ENCODE measurements at regions not wholly inside any gene's neighbourhood (a gene's known extent, or its start where the extent isn't known, plus 50 kb on each side); places are given as distances from the start of the nearest gene placed in this dataset.

DNA sequence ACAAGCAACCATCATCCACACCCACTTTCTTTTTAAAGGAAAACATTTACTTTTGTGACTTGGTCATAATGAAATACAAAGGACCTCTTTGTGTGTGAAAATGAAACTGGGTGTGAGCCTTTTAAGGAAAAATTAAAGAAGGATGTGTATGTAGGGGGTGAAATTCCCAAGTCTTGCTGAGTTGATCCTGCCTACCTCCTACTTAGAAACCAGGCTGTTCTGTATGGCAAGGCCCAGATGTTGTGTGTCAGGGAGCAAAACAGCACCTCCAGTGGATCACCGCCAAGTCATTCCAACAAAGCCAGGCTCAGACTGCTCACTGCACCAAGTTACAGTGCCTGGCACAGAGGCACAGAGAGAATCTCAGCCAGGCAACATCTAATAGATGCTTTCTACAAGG, 198.5 kb upstream of the FBN2 start:
- no peak for DNase-seq

GRCh38 chr5:128749136-128749898, 211.3 kb upstream of the FBN2 start:
- no peak for DNase-seq

- DNase-seq, result no peak
Measured at GRCh38 chr5:128750155-128750554, 212.1 kb upstream of the FBN2 start.

DNA sequence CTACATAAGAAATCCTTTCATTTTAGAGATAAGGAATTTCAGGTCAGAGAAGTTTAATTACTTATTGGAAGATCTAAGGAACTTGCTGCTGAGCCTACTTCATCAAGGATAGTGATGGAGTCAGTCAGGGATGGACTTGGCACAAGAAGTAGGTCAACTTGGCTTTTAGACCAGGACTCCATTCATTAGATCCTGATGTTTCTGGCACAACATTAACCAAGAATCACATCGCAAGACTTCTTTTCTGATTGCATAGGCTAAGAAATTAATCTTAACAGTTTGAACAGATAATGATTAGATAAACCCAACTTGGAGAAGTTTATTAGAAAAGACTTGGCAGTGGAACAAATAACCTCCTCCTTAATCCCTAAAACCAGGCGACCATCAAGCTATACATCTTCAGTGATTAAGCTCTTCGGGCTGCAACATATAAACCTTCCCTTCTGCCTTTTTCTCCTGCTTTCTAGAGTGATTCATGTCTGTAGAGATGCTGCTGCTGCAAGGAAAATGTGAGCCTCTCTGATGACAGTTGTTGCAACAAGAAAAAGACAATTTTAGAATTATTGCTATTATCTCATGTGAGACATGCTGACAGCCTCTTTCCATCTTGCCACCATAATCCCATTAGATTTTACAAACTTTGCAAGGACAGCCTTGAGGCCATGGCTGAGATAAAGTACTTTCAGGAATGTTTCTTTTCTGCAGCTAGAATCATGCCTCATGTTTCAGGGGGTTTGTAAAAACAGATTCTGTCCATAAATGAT, 207.9 kb upstream of the SLC27A6 start:
- no peak for DNase-seq

- no peak for DNase-seq
Measured at GRCh38 chr5:128762661-128763306, 202.5 kb upstream of the SLC27A6 start.

DNA sequence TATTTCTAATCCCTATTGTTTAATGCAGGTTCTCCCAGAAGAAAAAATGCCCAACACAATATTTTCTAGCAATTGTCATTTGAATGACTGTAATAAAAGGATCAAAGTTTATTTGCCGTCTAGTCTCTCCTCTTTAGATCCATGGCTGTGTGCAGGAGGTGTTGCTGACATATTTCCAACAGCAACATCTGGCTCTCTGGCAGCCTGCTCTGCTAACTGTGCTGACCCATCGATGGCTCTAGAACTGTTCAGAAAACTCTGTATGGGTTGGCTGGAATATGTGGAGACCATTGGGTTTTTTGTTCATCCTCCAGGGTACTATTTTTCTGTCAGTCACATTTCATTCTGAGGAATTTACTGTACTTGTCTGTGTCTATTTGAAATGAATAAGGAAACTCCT, 202.0 kb upstream of the SLC27A6 start:
- DNase-seq, result no peak

DNA sequence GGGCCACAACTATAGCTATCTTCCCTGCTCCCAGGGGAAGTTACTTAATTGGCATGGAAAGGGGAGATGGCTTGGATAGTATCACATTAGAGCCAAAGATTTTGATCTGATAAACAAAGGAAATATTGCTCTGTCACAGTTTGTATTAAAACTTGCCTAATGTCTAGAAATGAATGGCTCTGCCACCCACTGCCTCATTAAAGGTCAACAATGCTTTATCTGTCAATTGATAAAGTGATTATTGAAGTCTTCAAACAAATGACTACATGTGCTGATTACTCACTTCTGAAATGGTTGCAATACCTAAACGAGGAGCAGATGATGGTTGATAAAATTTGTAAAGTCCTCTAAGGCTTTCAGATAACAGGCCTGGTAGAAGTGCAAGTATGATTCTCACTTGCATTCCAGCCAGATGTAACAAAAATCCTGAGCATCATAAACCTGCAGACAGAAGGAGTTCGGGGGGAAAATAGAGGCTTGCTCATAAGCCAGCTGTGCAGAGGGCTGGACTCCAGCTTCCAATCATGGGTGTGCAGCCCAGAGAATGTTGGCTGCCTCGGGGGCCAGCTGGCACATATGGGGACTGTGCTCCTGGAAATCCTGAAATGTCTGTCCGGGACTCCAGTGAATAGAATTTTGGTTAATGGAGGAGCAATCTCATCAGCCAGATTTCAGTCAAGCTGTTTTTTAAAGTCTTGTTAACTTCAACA, 200.5 kb upstream of the SLC27A6 start:
- DNase-seq, result no peak

DNA sequence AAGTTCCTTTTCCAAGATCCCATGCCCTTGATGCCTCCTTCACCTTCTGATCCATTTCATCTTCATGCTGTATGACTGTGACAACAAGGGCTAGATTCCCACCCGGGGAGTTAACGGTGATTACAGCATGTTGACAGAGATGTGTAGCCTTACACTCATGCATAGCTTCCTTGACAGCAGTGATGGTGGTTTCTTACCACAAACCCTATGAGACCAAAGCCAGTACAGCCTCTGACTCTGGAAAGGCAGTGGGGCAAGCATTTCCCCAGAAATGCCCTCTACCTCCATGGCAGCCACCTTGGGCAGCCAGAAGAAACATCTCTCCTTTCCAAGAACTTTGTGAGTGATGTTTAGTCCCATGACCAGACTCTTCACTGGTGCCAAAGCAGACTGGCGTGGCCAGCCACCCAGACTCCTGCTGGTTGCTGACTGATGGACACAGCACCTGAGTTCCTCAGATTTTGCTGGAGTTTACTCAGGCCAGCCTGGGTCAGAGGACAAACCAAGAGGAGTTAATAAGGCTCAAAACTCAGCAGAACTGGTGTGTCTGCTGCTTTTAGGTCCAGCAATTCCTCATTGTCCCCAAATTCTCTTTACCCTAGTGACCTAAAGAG, 199.7 kb upstream of the SLC27A6 start:
- DNase-seq, result no peak

- no peak for DNase-seq
Measured at GRCh38 chr5:128766406-128766805, 198.9 kb upstream of the SLC27A6 start.

- DNase-seq, result no peak
Measured at GRCh38 chr5:128770907-128771306, 194.4 kb upstream of the SLC27A6 start.

- DNase-seq, result no peak
Measured at GRCh38 chr5:128772356-128772755, 192.9 kb upstream of the SLC27A6 start.

DNA sequence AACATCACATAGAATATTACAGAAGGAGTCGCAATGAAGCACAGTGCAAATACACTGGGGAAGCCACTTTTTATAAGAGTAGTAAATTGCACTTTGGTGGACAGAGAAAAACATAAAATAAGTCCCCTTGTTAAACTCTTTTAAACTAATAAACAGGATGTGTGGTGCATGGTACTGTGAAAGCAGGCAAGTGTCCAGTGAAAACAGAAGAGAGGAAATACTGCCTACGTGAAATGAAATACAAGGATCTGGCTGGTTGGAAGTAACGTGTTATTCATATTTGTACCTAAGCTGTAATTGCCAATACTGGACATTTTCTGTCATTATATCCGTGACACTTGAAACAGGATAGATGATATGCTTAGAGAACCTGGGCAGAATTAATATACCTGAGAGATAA, 191.9 kb upstream of the SLC27A6 start:
- no peak for DNase-seq

- no peak for DNase-seq
Measured at GRCh38 chr5:128774605-128775004, 190.7 kb upstream of the SLC27A6 start.

GRCh38 chr5:128775558-128775957, 189.7 kb upstream of the SLC27A6 start:
- no peak for DNase-seq

DNA sequence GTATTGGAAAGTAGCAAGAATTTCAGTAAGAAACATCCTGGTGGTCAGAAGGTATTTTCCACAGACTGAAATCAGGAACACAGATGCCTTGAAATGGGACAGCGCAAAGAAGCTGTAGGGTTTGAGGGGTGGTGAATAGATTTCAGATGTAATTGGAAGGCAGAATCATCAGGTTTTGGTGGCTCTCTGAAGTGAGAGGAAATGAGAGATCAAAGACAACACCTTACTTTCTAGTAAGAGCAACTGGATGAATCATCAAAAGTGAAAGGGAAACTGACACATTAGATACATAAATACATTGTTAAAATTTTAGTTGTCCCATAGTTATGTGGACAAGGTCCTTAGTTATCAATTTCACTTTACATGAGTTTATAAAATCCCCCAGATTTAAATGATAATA, 188.2 kb upstream of the SLC27A6 start:
- DNase-seq, result no peak

GRCh38 chr5:128778474-128778873, 186.8 kb upstream of the SLC27A6 start:
- DNase-seq, result no peak

- DNase-seq, result no peak
Measured at GRCh38 chr5:128782446-128782845, 182.8 kb upstream of the SLC27A6 start.

DNA sequence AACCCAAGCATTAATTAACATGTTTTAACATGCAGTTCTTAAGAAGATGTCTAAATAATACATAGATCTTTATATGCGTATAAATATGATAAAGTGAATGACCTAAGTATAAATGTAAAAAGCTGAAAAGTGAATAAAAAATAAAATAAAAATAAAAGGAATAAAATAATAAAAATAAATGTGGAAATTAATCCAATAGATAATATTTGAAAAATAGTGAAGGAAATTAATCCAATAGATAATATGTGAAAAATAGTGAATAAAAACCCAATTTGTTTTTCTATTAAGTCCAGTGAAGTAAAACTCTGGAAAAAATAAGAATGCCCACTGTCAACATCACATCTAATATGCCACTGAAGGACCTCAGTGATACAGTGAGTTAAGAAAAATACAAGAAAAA, 180.6 kb upstream of the SLC27A6 start:
- no peak for DNase-seq

- DNase-seq, result no peak
Measured at GRCh38 chr5:128791312-128791711, 174.0 kb upstream of the SLC27A6 start.

GRCh38 chr5:128796506-128796905, 168.8 kb upstream of the SLC27A6 start:
- DNase-seq, result no peak

GRCh38 chr5:128798871-128799270, 166.4 kb upstream of the SLC27A6 start:
- DNase-seq, result no peak

GRCh38 chr5:128799945-128800344, 165.3 kb upstream of the SLC27A6 start:
- DNase-seq, result no peak

DNA sequence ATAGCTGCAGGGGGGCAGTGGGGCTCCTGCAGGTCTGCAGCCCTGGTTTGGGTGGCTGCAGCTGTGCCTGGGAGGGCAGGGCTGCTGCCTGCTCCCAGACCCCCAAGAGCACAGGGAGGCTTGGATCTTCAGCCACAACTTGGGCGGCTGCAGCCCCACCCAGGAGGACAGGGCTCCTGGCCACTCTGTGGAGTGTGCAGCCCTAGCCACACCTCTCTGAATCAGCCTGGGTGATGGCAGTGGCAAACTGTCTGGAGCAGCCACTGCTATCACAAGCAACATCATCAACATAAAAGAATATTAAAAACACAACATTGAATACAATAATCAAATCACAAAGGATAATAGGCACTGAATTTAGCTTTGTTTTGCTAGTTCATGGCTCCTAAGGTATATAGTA, 164.9 kb upstream of the SLC27A6 start:
- DNase-seq, result no peak
